LNCAP (cell line): ENCODE measurements at regions not wholly inside any gene's neighbourhood (a gene's known extent, or its start where the extent isn't known, plus 50 kb on each side); places are given as distances from the start of the nearest gene placed in this dataset.

Source experiments
- CTCF ChIP-seq: fragments of 450-650 bp; IDR thresholded peaks from 2 replicates; pipeline ENCODE4 v1.5.1; 2017; ENCODE audit warnings: mild to moderate bottlenecking

- no peak for TF ChIP-seq CTCF
These were observed 163.6 kb upstream of the ANK2 start for GRCh38 chr4:112885897-112886296.

- no peak for TF ChIP-seq CTCF
These were observed 160.8 kb upstream of the ANK2 start for GRCh38 chr4:112888622-112889021.

- TF ChIP-seq CTCF, result no peak
These were observed 160.3 kb upstream of the ANK2 start for GRCh38 chr4:112889199-112889598.

GRCh38 chr4:112889619-112890527 lies 159.6 kb upstream of the ANK2 start:
- TF ChIP-seq CTCF, result no peak

- no peak for TF ChIP-seq CTCF
These were observed 155.0 kb upstream of the ANK2 start for GRCh38 chr4:112894480-112894879.

GRCh38 chr4:112894951-112895350 lies 154.5 kb upstream of the ANK2 start:
- TF ChIP-seq CTCF, result no peak

GRCh38 chr4:112895811-112896608 lies 153.4 kb upstream of the ANK2 start:
- TF ChIP-seq CTCF, result no peak
